PC-3 (cell line): ENCODE measurements at regions not wholly inside any gene's neighbourhood (a gene's known extent, or its start where the extent isn't known, plus 50 kb on each side); places are given as distances from the start of the nearest gene placed in this dataset.

Source experiments
- ATAC-seq: fragments of 200-7000 bp; cut with Tn5 transposase; 2 replicates; pipeline ENCODE4 v1.9.1; 2020; ENCODE audit warnings: mild to moderate bottlenecking, moderate library complexity
- BruUV-seq: library from RNA; stranded (reverse); fragments of 400-500 nt; replicated peaks from 2 replicates; lab custom pipeline; 2021; lab: Mats Ljungman, UMichigan
- CTCF ChIA-PET: fragments of 300-600 bp; sonication (Branson Sonifier 250); formaldehyde crosslinking; loops from one replicate; lab custom pipeline; 2022; ENCODE audit warnings: antibody characterized with exemption; lab: Charles Lee
- POLR2A ChIA-PET: fragments of 300-600 bp; sonication (Branson Sonifier 250); formaldehyde crosslinking; loops from one replicate; lab custom pipeline; 2022; ENCODE audit warnings: antibody characterized with exemption; ENCODE audit not compliant: unreplicated experiment; lab: Charles Lee
- DNase-seq: peaks from one replicate; pipeline ENCODE4 v3.0.0-alpha.2; 2015
- H2AFZ ChIP-seq: fragments of 300-600 bp; sonication (generic); 2 replicates; pipeline ENCODE4 v1.6.0; 2016; ENCODE audit warnings: antibody characterized with exemption, low read length
- H3F3A ChIP-seq: fragments of 300-600 bp; sonication (generic); one replicate; pipeline ENCODE4 v1.6.0; 2017; ENCODE audit warnings: antibody characterized with exemption, low read length, control low read depth, mild to moderate bottlenecking; ENCODE audit not compliant: unreplicated experiment
- H3K27ac ChIP-seq: fragments of 300-600 bp; sonication (generic); 2 replicates; pipeline ENCODE4 v1.5.1; 2016; ENCODE audit warnings: mild to moderate bottlenecking, low read length
- H3K27me3 ChIP-seq: fragments of 300-600 bp; sonication (generic); 2 replicates; pipeline ENCODE4 v1.6.1; 2016; ENCODE audit warnings: low read length, mixed read lengths
- H3K36me3 ChIP-seq: fragments of 300-600 bp; sonication (generic); 2 replicates; pipeline ENCODE4 v1.6.1; 2016; ENCODE audit warnings: low read depth, mixed run types, low read length, mixed read lengths
- H3K4me1 ChIP-seq: fragments of 300-600 bp; sonication (generic); 2 replicates; pipeline ENCODE4 v1.5.1; 2016; ENCODE audit warnings: low read length; ENCODE audit not compliant: insufficient read depth
- H3K4me2 ChIP-seq: fragments of 300-600 bp; sonication (generic); 2 replicates; pipeline ENCODE4 v1.6.0; 2016; ENCODE audit warnings: low read length
- H3K4me3 ChIP-seq: fragments of 300-600 bp; sonication (generic); 2 replicates; pipeline ENCODE4 v1.5.1; 2016; ENCODE audit warnings: mild to moderate bottlenecking, low read length, mixed read lengths
- H3K79me2 ChIP-seq: fragments of 300-600 bp; sonication (generic); 2 replicates; pipeline ENCODE4 v1.6.1; 2017; ENCODE audit warnings: low read length, mixed read lengths
- H3K9ac ChIP-seq: fragments of 300-600 bp; sonication (generic); 2 replicates; pipeline ENCODE4 v1.6.0; 2016; ENCODE audit warnings: mild to moderate bottlenecking, low read length
- H3K9me2 ChIP-seq: fragments of 300-600 bp; sonication (generic); replicated peaks from 2 replicates; pipeline ENCODE4 v1.6.1; 2016; ENCODE audit warnings: mixed run types, low read length, mixed read lengths
- H3K9me3 ChIP-seq: fragments of 300-600 bp; sonication (generic); 2 replicates; pipeline ENCODE4 v1.6.1; 2016; ENCODE audit warnings: low read length, mixed read lengths
- H4K20me1 ChIP-seq: fragments of 300-600 bp; sonication (generic); 2 replicates; pipeline ENCODE4 v1.6.1; 2016; ENCODE audit warnings: low read length, mixed read lengths
- CTCF ChIP-seq: fragments of 300-600 bp; sonication (generic); conservative IDR thresholded peaks from 2 replicates; pipeline ENCODE4 v1.5.1; 2017; ENCODE audit warnings: antibody characterized with exemption, low read depth, mild to moderate bottlenecking, low read length
- EZH2 ChIP-seq: fragments of 300-600 bp; sonication (generic); IDR thresholded peaks from one replicate; pipeline ENCODE4 v1.6.1; 2017; ENCODE audit warnings: antibody characterized with exemption, mild to moderate bottlenecking, low read length; ENCODE audit not compliant: unreplicated experiment
- EZH2phosphoT487 ChIP-seq: fragments of 300-600 bp; sonication (generic); IDR thresholded peaks from 2 replicates; pipeline ENCODE4 v1.6.1; 2018; ENCODE audit warnings: mild to moderate bottlenecking, antibody characterized with exemption, low read length, borderline replicate concordance
- intact Hi-C: fragments of 100-400 bp; cut with micrococcal nuclease; formaldehyde crosslinking; loops from 2 replicates; pipeline ENCODE4 v1.9.0; 2023

- Histone ChIP-seq H3K9me2 (no peaks in the 10 kb centered on the region), H3K36me3 (no peaks in the 10 kb centered on the region), H3K27me3 (no peaks in the 10 kb centered on the region), H3F3A (no peaks in the 10 kb centered on the region), H3K79me2 (no peaks in the 10 kb centered on the region), H3K27ac (no peak overlapping the region), H3K4me1 (no peaks in the 10 kb centered on the region), H3K4me3 (no peak overlapping the region), H3K9me3 (no peaks in the 10 kb centered on the region), H2AFZ (no peak overlapping the region), H3K9ac (no peak overlapping the region), H4K20me1 (no peaks in the 10 kb centered on the region), H3K4me2 (no peak overlapping the region)
- intact Hi-C loops: no loop called here
- DNase-seq: no peak
- ATAC-seq: no peak
- CTCF ChIA-PET: no interaction called here
- TF ChIP-seq EZH2phosphoT487 (no peak), EZH2 (no peak), CTCF (no peak)
- no TSS peak for BruUV-seq
- POLR2A ChIA-PET: no interaction called here
These were observed 67.1 kb downstream of the HDGFL1 start for GRCh38 chr6:22636452-22636851.

- ChIA-PET CTCF (no interaction called here), POLR2A (no interaction called here)
- Histone ChIP-seq H4K20me1 (no peaks in the 10 kb centered on the region), H3F3A (no peaks in the 10 kb centered on the region), H3K9me2 (no peaks in the 10 kb centered on the region), H3K4me1 (no peaks in the 10 kb centered on the region), H3K27ac (no peak overlapping the region), H2AFZ (no peak overlapping the region), H3K36me3 (no peaks in the 10 kb centered on the region), H3K4me3 (no peak overlapping the region), H3K79me2 (no peaks in the 10 kb centered on the region), H3K9me3 (no peaks in the 10 kb centered on the region), H3K9ac (no peak overlapping the region), H3K27me3 (no peaks in the 10 kb centered on the region), H3K4me2 (no peak overlapping the region)
- BruUV-seq: no TSS peak
- no peak for TF ChIP-seq EZH2phosphoT487
- no peak for TF ChIP-seq EZH2
- no peak for TF ChIP-seq CTCF
- intact Hi-C loops: no loop called here
- ATAC-seq: no peak
- DNase-seq: no peak
These were observed 68.4 kb downstream of the HDGFL1 start for GRCh38 chr6:22637782-22638181.

GRCh38 chr6:22638320-22638719 is 69.0 kb downstream of the HDGFL1 start:
- Histone ChIP-seq H3K4me3 (no peak overlapping the region), H3K27ac (no peak overlapping the region), H3K79me2 (no peaks in the 10 kb centered on the region), H3K9me3 (no peaks in the 10 kb centered on the region), H3K9me2 (no peaks in the 10 kb centered on the region), H3F3A (no peaks in the 10 kb centered on the region), H3K9ac (no peak overlapping the region), H2AFZ (no peak overlapping the region), H3K4me1 (no peaks in the 10 kb centered on the region), H3K27me3 (no peaks in the 10 kb centered on the region), H3K4me2 (no peak overlapping the region), H3K36me3 (no peaks in the 10 kb centered on the region), H4K20me1 (no peaks in the 10 kb centered on the region)
- DNase-seq (no peak), ATAC-seq (no peak)
- BruUV-seq: no TSS peak
- TF ChIP-seq CTCF (no peak), EZH2phosphoT487 (no peak), EZH2 (no peak)
- ChIA-PET CTCF (no interaction called here), POLR2A (no interaction called here)
- intact Hi-C loops: no loop called here
